H9 (cell line): ENCODE measurements at regions not wholly inside any gene's neighbourhood (a gene's known extent, or its start where the extent isn't known, plus 50 kb on each side); places are given as distances from the start of the nearest gene placed in this dataset.

Source experiments
- DNase-seq: peaks from one replicate; pipeline ENCODE4 v3.0.0-alpha.2; 2017
- H2AFZ ChIP-seq: one replicate; pipeline ENCODE4 v1.6.1; 2013; ENCODE audit warnings: mild to moderate bottlenecking, low read length, control low read depth, moderate library complexity
- H2AK5ac ChIP-seq: 2 replicates; pipeline ENCODE4 v1.6.1; 2013; ENCODE audit warnings: low read length, control low read depth, mixed read lengths; ENCODE audit not compliant: insufficient read length
- H2BK120ac ChIP-seq: one replicate; pipeline ENCODE4 v1.6.1; 2013; ENCODE audit warnings: low read depth, mild to moderate bottlenecking, low read length, control low read depth, inconsistent platforms; ENCODE audit not compliant: poor library complexity, severe bottlenecking
- H2BK12ac ChIP-seq: 2 replicates; pipeline ENCODE4 v1.6.1; 2013; ENCODE audit warnings: low read length, control low read depth, mixed read lengths, low read depth; ENCODE audit not compliant: insufficient read length
- H2BK15ac ChIP-seq: 2 replicates; pipeline ENCODE4 v1.6.1; 2013; ENCODE audit warnings: low read depth, low read length, control low read depth
- H2BK20ac ChIP-seq: one replicate; pipeline ENCODE4 v1.6.1; 2013; ENCODE audit warnings: low read depth, mild to moderate bottlenecking, low read length, control low read depth, inconsistent platforms; ENCODE audit not compliant: poor library complexity, severe bottlenecking
- H2BK5ac ChIP-seq: 2 replicates; pipeline ENCODE4 v1.6.1; 2013; ENCODE audit warnings: low read length, control low read depth, mixed read lengths; ENCODE audit not compliant: insufficient read length
- H3K14ac ChIP-seq: 2 replicates; pipeline ENCODE4 v1.6.1; 2013; ENCODE audit warnings: low read length, control low read depth; ENCODE audit not compliant: insufficient read depth
- H3K18ac ChIP-seq: 2 replicates; pipeline ENCODE4 v1.6.1; 2013; ENCODE audit warnings: low read depth, mild to moderate bottlenecking, mixed read lengths, low read length, control low read depth; ENCODE audit not compliant: insufficient read length
- H3K23ac ChIP-seq: 2 replicates; pipeline ENCODE4 v1.6.1; 2013; ENCODE audit warnings: low read length, control low read depth, mixed read lengths, low read depth; ENCODE audit not compliant: insufficient read length
- H3K23me2 ChIP-seq: 2 replicates; pipeline ENCODE4 v1.6.1; 2013; ENCODE audit warnings: low read depth, mild to moderate bottlenecking, mixed read lengths, low read length, control low read depth; ENCODE audit not compliant: insufficient read length, poor library complexity, severe bottlenecking
- H3K27ac ChIP-seq: 2 replicates; pipeline ENCODE4 v1.5.1; 2013; ENCODE audit warnings: low read length, control low read depth, mixed read lengths, low read depth; ENCODE audit not compliant: insufficient read length
- H3K27me3 ChIP-seq: 2 replicates; pipeline ENCODE4 v1.6.1; 2013; ENCODE audit warnings: low read length, control low read depth, inconsistent platforms; ENCODE audit not compliant: insufficient read depth
- H3K4ac ChIP-seq: 2 replicates; pipeline ENCODE4 v1.6.1; 2013; ENCODE audit warnings: low read depth, mild to moderate bottlenecking, control low read depth, inconsistent platforms, low read length, moderate library complexity
- H3K4me1 ChIP-seq: 2 replicates; pipeline ENCODE4 v1.6.1; 2013; ENCODE audit warnings: low read length, control low read depth, inconsistent platforms; ENCODE audit not compliant: insufficient read depth
- H3K4me2 ChIP-seq: 2 replicates; pipeline ENCODE4 v1.6.1; 2013; ENCODE audit warnings: low read length, control low read depth, mixed read lengths; ENCODE audit not compliant: insufficient read length, insufficient read depth
- H3K56ac ChIP-seq: 2 replicates; pipeline ENCODE4 v1.6.1; 2013; ENCODE audit warnings: low read depth, mild to moderate bottlenecking, mixed read lengths, low read length, control low read depth; ENCODE audit not compliant: insufficient read length
- H3K79me1 ChIP-seq: 2 replicates; pipeline ENCODE4 v1.6.1; 2013; ENCODE audit warnings: low read depth, mild to moderate bottlenecking, moderate library complexity, low read length, control low read depth, inconsistent platforms; ENCODE audit not compliant: insufficient read depth, poor library complexity, severe bottlenecking
- H3K79me2 ChIP-seq: 2 replicates; pipeline ENCODE4 v1.6.1; 2013; ENCODE audit warnings: low read length, control low read depth, inconsistent platforms; ENCODE audit not compliant: insufficient read depth
- H3K9ac ChIP-seq: 2 replicates; pipeline ENCODE4 v1.6.1; 2013; ENCODE audit warnings: low read length, control low read depth, mixed read lengths; ENCODE audit not compliant: insufficient read length; ENCODE audit errors: extremely low read depth
- H3K9me3 ChIP-seq: one replicate; pipeline ENCODE4 v1.6.1; 2013; ENCODE audit warnings: low read depth, low read length, inconsistent platforms; ENCODE audit not compliant: control insufficient read depth
- H3T11ph ChIP-seq: one replicate; pipeline ENCODE4 v1.6.1; 2013; ENCODE audit warnings: mild to moderate bottlenecking, low read length, control low read depth, inconsistent platforms
- H4K20me1 ChIP-seq: one replicate; pipeline ENCODE4 v1.6.1; 2013; ENCODE audit not compliant: control insufficient read depth, insufficient read length, insufficient read depth
- H4K5ac ChIP-seq: 2 replicates; pipeline ENCODE4 v1.6.1; 2013; ENCODE audit warnings: low read depth, mild to moderate bottlenecking, mixed read lengths, low read length, control low read depth; ENCODE audit not compliant: insufficient read length
- H4K8ac ChIP-seq: replicated peaks from 2 replicates; pipeline ENCODE4 v1.6.1; 2013; ENCODE audit warnings: low read length, control low read depth, mixed read lengths, low read depth; ENCODE audit not compliant: insufficient read length
- H4K91ac ChIP-seq: 2 replicates; pipeline ENCODE4 v1.6.1; 2013; ENCODE audit warnings: low read depth, mild to moderate bottlenecking, moderate library complexity, mixed read lengths, low read length, control low read depth; ENCODE audit not compliant: insufficient read length
- H3K27ac Mint-ChIP-seq, 3 experiments: 2 replicates in 2 of 3; 3 replicates in 1 of 3; pipeline ENCODE4 v1.8.0; 2020 to 2021; ENCODE audit warnings: mixed read lengths in 3 of 3, mild to moderate bottlenecking in 1 of 3, moderate library complexity in 1 of 3
- H3K27me3 Mint-ChIP-seq: 2 replicates; pipeline ENCODE4 v1.8.0; 2021; ENCODE audit warnings: low read depth, mild to moderate bottlenecking, moderate library complexity, mixed read lengths
- H3K36me3 Mint-ChIP-seq, 3 experiments: 2 replicates in 2 of 3; 3 replicates in 1 of 3; pipeline ENCODE4 v1.8.0; 2020 to 2021; ENCODE audit warnings: low read depth in 3 of 3, mixed read lengths in 3 of 3; ENCODE audit not compliant: insufficient read depth in 1 of 3
- H3K4me1 Mint-ChIP-seq, 2 experiments: 2 replicates each; pipeline ENCODE4 v1.8.0; 2020; ENCODE audit warnings: mixed read lengths in 2 of 2
- H3K4me3 Mint-ChIP-seq, 2 experiments: 2 replicates in 1 of 2; 3 replicates in 1 of 2; pipeline ENCODE4 v1.8.0; 2020 to 2021; ENCODE audit warnings: mild to moderate bottlenecking in 2 of 2, mixed read lengths in 2 of 2, moderate library complexity in 1 of 2
- H3K9me3 Mint-ChIP-seq, 2 experiments: 2 replicates in 1 of 2; 3 replicates in 1 of 2; pipeline ENCODE4 v1.8.0; 2020; ENCODE audit warnings: mild to moderate bottlenecking in 2 of 2, mixed read lengths in 2 of 2, moderate library complexity in 1 of 2
- WGBS: extraction: QIAGEN DNeasy Blood & Tissue Kit; methylation state at CpG from one replicate; pipeline ENCODE4 v1.1.7; 2013; ENCODE audit warnings: missing lambda C conversion rate, low lambda C conversion rate, mixed read lengths; ENCODE audit not compliant: insufficient read length; ENCODE audit errors: extremely low coverage; 5-methylcytosine and 5-hydroxymethylcytosine counted together
- TF ChIP-seq, protein P1 (sequence below): fragments of 200-600 bp; sonication (generic); conservative IDR thresholded peaks from 3 replicates; pipeline ENCODE4 v1.8.0; 2021; ENCODE audit warnings: antibody characterized with exemption, mild to moderate bottlenecking

DNA sequence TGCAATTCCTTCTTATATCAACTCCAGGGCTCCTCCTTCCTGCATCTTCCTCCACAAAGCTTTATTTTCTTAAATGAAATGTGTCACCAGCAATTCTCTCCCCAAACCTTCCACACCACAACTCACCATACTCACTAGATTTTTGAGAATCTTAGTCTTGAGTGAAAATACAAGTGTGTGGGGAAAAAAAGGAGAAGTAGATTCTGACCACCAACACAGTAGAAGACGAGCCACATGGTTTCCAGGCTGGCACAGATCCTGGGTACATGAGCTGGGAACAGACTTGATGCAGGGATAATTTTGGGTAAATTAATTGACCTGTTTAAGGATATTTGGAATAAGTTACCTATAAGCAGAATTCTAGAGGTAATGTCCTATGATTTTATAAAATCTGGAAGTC lies 72.8 kb upstream of the KCNJ15 start:
- Histone ChIP-seq H4K8ac (no peak overlapping the region), H3K4ac (no peak overlapping the region), H2BK20ac (no peak overlapping the region), H3K79me2 (no peaks in the 10 kb centered on the region), H4K20me1 (no peaks in the 10 kb centered on the region), H2AFZ (no peak overlapping the region), H2BK15ac (no peak overlapping the region), H3K9me3 (no peaks in the 10 kb centered on the region), H3K18ac (no peak overlapping the region), H3K79me1 (no peaks in the 10 kb centered on the region), H2AK5ac (no peak overlapping the region), H3K27me3 (no peaks in the 10 kb centered on the region), H3K4me2 (no peak overlapping the region), H3K23ac (no peak overlapping the region), H4K5ac (no peak overlapping the region), H4K91ac (no peak overlapping the region), H3K27ac (no peak overlapping the region), H3K14ac (no peak overlapping the region), H3K23me2 (no peaks in the 10 kb centered on the region), H3K9ac (no peak overlapping the region), H2BK12ac (no peak overlapping the region), H3T11ph (no peak overlapping the region), H3K4me1 (no peaks in the 10 kb centered on the region), H3K56ac (no peak overlapping the region), H2BK120ac (no peak overlapping the region), H2BK5ac (no peak overlapping the region)
- H3K27me3 Mint-ChIP-seq: no peaks in the 10 kb centered on the region
- peaks cover 0 to 2% of the 10 kb centered on the region in 2 experiments; a peak in 2 of 4 replicates for H3K4me1 Mint-ChIP-seq
- TF ChIP-seq, protein P1, sequence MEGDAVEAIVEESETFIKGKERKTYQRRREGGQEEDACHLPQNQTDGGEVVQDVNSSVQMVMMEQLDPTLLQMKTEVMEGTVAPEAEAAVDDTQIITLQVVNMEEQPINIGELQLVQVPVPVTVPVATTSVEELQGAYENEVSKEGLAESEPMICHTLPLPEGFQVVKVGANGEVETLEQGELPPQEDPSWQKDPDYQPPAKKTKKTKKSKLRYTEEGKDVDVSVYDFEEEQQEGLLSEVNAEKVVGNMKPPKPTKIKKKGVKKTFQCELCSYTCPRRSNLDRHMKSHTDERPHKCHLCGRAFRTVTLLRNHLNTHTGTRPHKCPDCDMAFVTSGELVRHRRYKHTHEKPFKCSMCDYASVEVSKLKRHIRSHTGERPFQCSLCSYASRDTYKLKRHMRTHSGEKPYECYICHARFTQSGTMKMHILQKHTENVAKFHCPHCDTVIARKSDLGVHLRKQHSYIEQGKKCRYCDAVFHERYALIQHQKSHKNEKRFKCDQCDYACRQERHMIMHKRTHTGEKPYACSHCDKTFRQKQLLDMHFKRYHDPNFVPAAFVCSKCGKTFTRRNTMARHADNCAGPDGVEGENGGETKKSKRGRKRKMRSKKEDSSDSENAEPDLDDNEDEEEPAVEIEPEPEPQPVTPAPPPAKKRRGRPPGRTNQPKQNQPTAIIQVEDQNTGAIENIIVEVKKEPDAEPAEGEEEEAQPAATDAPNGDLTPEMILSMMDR: no peak
- H3K27ac Mint-ChIP-seq: no peak overlapping the region
- WGBS: no CpG with 5 or more reads among the region's 1 CpG
- H3K36me3 Mint-ChIP-seq: peaks cover 0 to 9% (median 5%) of the 10 kb centered on the region in 3 experiments; a peak in 3 of 7 replicates
- no peak overlapping the region for H3K4me3 Mint-ChIP-seq
- no peak for DNase-seq
- H3K9me3 Mint-ChIP-seq: peaks cover 15 to 20% of the 10 kb centered on the region in 2 experiments
